K562 (cell line): ENCODE measurements at regions not wholly inside any gene's neighbourhood (a gene's known extent, or its start where the extent isn't known, plus 50 kb on each side); places are given as distances from the start of the nearest gene placed in this dataset.

Experiments used
- ATAC-seq: fragments of 200-7000 bp; cut with Tn5 transposase; 3 replicates; pipeline ENCODE4 v1.9.1; 2020; ENCODE audit warnings: moderate library complexity
- BruUV-seq: library from RNA; stranded (reverse); fragments of 400-500 nt; replicated peaks from 2 replicates; lab custom pipeline; 2021; lab: Mats Ljungman, UMichigan
- CTCF ChIA-PET: fragments of 300-600 bp; formaldehyde crosslinking; extraction: SDS; loops from one replicate; lab custom pipeline; 2021; ENCODE audit warnings: low intra/inter-chr PET ratio; lab: Yijun Ruan, JAX
- POLR2A ChIA-PET: fragments of 300-600, 350-650 bp; sonication (Branson Sonifier 250); formaldehyde crosslinking; extraction: SDS; loops from one replicate; lab custom pipeline; 2021; ENCODE audit warnings: antibody characterized with exemption, inconsistent platforms; lab: Yijun Ruan, JAX
- DNase-seq, 4 experiments: peaks; one replicate each; pipeline versions ENCODE4 v3.0.0 to v3.0.0-alpha.2; 2011 to 2018; ENCODE audit warnings: low spot score in 3 of 4, mixed read lengths in 3 of 4; ENCODE audit errors: extremely low read depth in 1 of 4
- FAIRE-seq: peaks from 2 replicates; lab custom pipeline; 2011; peaks lifted over from hg19 to GRCh38; lab: Jason Lieb, UNC
- H2AFZ ChIP-seq: 2 replicates; pipeline ENCODE4 v1.6.0; 2011; ENCODE audit warnings: low read depth, low read length, control low read depth, inconsistent platforms
- H3K27ac ChIP-seq: fragments of 200-600 bp; 3 replicates; pipeline ENCODE4 v1.8.0; 2011; ENCODE audit warnings: low read depth, mild to moderate bottlenecking, control low read depth, inconsistent platforms, low read length, moderate library complexity, mixed read lengths; ENCODE audit errors: extremely low read depth
- H3K27me3 ChIP-seq, 2 experiments: fragments of 300-600 bp in 1 of 2; 2 replicates in 1 of 2; 3 replicates in 1 of 2; pipeline versions ENCODE4 v1.6.0 to v1.8.0; 2011; ENCODE audit warnings: inconsistent platforms in 2 of 2, low read length in 2 of 2, mild to moderate bottlenecking in 1 of 2, mixed read lengths in 1 of 2, moderate library complexity in 1 of 2; ENCODE audit not compliant: control insufficient read depth in 2 of 2, insufficient read depth in 2 of 2
- H3K36me3 ChIP-seq: fragments of 300-600 bp; 3 replicates; pipeline ENCODE4 v1.8.0; 2011; ENCODE audit warnings: mild to moderate bottlenecking, low read length, inconsistent platforms; ENCODE audit not compliant: control insufficient read depth, insufficient read depth
- H3K4me1 ChIP-seq, 2 experiments: fragments of 200-600 bp in 1 of 2; replicated peaks in 1 of 2; 2 replicates in 1 of 2; 3 replicates in 1 of 2; pipeline versions ENCODE4 v1.5.1 to v1.8.0; 2011; ENCODE audit warnings: inconsistent platforms in 2 of 2, low read length in 2 of 2, mild to moderate bottlenecking in 1 of 2, mixed read lengths in 1 of 2, moderate library complexity in 1 of 2; ENCODE audit not compliant: control insufficient read depth in 2 of 2, insufficient read depth in 2 of 2
- H3K4me2 ChIP-seq: 2 replicates; pipeline ENCODE4 v1.6.1; 2011; ENCODE audit warnings: low read length, control low read depth, inconsistent platforms, mixed read lengths; ENCODE audit not compliant: insufficient read depth
- H3K4me3 ChIP-seq: fragments of 200-600 bp; sonication (generic), shearing (Covaris generic); 2 replicates; pipeline ENCODE4 v1.5.1; 2016; ENCODE audit warnings: control low read depth, inconsistent platforms
- H3K79me2 ChIP-seq: fragments of 200-600 bp; 3 replicates; pipeline ENCODE4 v1.8.0; 2011; ENCODE audit warnings: low read length, inconsistent platforms; ENCODE audit not compliant: control insufficient read depth, insufficient read depth
- H3K9ac ChIP-seq, 2 experiments: 2 replicates each; pipeline versions ENCODE4 v1.6.0 to v1.6.1; 2011; ENCODE audit warnings: low read depth in 2 of 2, low read length in 2 of 2, control low read depth in 1 of 2, inconsistent platforms in 1 of 2, mild to moderate bottlenecking in 1 of 2, mixed read lengths in 1 of 2; ENCODE audit not compliant: insufficient read depth in 1 of 2
- H3K9me1 ChIP-seq: one replicate; pipeline ENCODE4 v1.6.0; 2011; ENCODE audit warnings: inconsistent platforms, mild to moderate bottlenecking, low read length, moderate library complexity; ENCODE audit not compliant: control insufficient read depth, insufficient read depth
- H3K9me3 ChIP-seq: replicated peaks from 2 replicates; pipeline ENCODE4 v1.5.1; 2011; ENCODE audit warnings: low read depth, low read length, inconsistent platforms; ENCODE audit not compliant: control insufficient read depth, insufficient read depth
- H4K20me1 ChIP-seq: replicated peaks from 2 replicates; pipeline ENCODE4 v1.6.1; 2011; ENCODE audit warnings: low read length, inconsistent platforms, mixed read lengths; ENCODE audit not compliant: control insufficient read depth, insufficient read depth
- HDAC2 ChIP-seq: fragments of 450-650 bp; IDR thresholded peaks from 2 replicates; pipeline ENCODE4 v1.6.1; 2016; ENCODE audit warnings: mild to moderate bottlenecking
- HDAC3 ChIP-seq: fragments of 450-650 bp; IDR thresholded peaks from 2 replicates; pipeline ENCODE4 v1.6.1; 2018; ENCODE audit warnings: borderline replicate concordance, mild to moderate bottlenecking, moderate library complexity; ENCODE audit not compliant: partially characterized antibody
- HDGF ChIP-seq: fragments of 450-650 bp; IDR thresholded peaks from 2 replicates; pipeline ENCODE4 v1.6.1; 2016
- HNRNPL ChIP-seq: fragments of 200-400 bp; formaldehyde crosslinking; IDR thresholded peaks from 2 replicates; pipeline ENCODE4 v1.6.1; 2017; ENCODE audit warnings: low read depth, mild to moderate bottlenecking, low read length
- IRF9 ChIP-seq: fragments of 450-650 bp; IDR thresholded peaks from 2 replicates; pipeline ENCODE4 v1.6.1; 2016; ENCODE audit warnings: missing biosample characterization, missing genetic modification characterization
- MIER1 ChIP-seq: fragments of 450-650 bp; IDR thresholded peaks from 2 replicates; pipeline ENCODE4 v1.6.1; 2016; ENCODE audit warnings: antibody characterized with exemption, mild to moderate bottlenecking, low read depth
- MXD1 ChIP-seq: fragments of 250-450 bp; sonication (Bioruptor Pico); IDR thresholded peaks from 2 replicates; pipeline ENCODE4 v1.8.0; 2021; ENCODE audit warnings: borderline replicate concordance, mild to moderate bottlenecking, moderate library complexity; ENCODE audit not compliant: poor library complexity, severe bottlenecking
- RBM34 ChIP-seq: fragments of 200-400 bp; formaldehyde crosslinking; IDR thresholded peaks from 2 replicates; pipeline ENCODE4 v1.6.1; 2018; ENCODE audit warnings: low read length, borderline replicate concordance; ENCODE audit not compliant: insufficient read depth
- TARDBP ChIP-seq: fragments of 450-650 bp; IDR thresholded peaks from 2 replicates; pipeline ENCODE4 v1.6.1; 2016
- TEAD1 ChIP-seq, 2 experiments: fragments of 450-650 bp in 1 of 2; sonication (generic) in 1 of 2; formaldehyde crosslinking; IDR thresholded peaks; 2 replicates each; pipeline versions ENCODE4 v1.4.0 to v1.8.0; 2020 to 2022; ENCODE audit warnings: mild to moderate bottlenecking in 2 of 2, missing genetic modification reagents in 1 of 2
- USF1 ChIP-seq: sonication (generic); formaldehyde crosslinking; IDR thresholded peaks from 2 replicates; pipeline ENCODE4 v1.9.0; 2022; ENCODE audit warnings: mild to moderate bottlenecking, missing genetic modification reagents
- YBX1 ChIP-seq: fragments of 450-650 bp; IDR thresholded peaks from 2 replicates; pipeline ENCODE4 v1.7.1; 2016; ENCODE audit warnings: mild to moderate bottlenecking
- ZBED1 ChIP-seq: IDR thresholded peaks from 2 replicates; pipeline ENCODE4 v1.6.1; 2014
- ZBTB1 ChIP-seq: sonication (generic); formaldehyde crosslinking; IDR thresholded peaks from 2 replicates; pipeline ENCODE4 v1.8.1; 2023; ENCODE audit warnings: missing genetic modification reagents, low read depth, mild to moderate bottlenecking, borderline replicate concordance
- ZNF143 ChIP-seq: sonication (generic); formaldehyde crosslinking; IDR thresholded peaks from 2 replicates; pipeline ENCODE4 v1.9.0; 2022; ENCODE audit warnings: mild to moderate bottlenecking, missing genetic modification reagents
- ZNF184 ChIP-seq: sonication (generic); formaldehyde crosslinking; IDR thresholded peaks from 2 replicates; pipeline ENCODE4 v1.5.0; 2020; ENCODE audit warnings: missing genetic modification reagents
- ZSCAN29 ChIP-seq: fragments of 450-650 bp; IDR thresholded peaks from 2 replicates; pipeline ENCODE4 v1.6.1; 2017
- WGBS: fragments of 100-300 bp; shearing (Covaris generic); methylation state at CpG from one replicate; pipeline ENCODE4 v1.1.6; 2016; ENCODE audit warnings: low coverage, mixed read lengths; ENCODE audit not compliant: insufficient coverage; ENCODE audit errors: missing lambda C conversion rate; 5-methylcytosine and 5-hydroxymethylcytosine counted together
- in situ Hi-C: fragments of 300-500 bp; cut with MboI; formaldehyde crosslinking; loops from 4 replicates; pipeline ENCODE4 v1.15.0; 2018; ENCODE audit warnings: inconsistent platforms, mixed read lengths
- intact Hi-C: fragments of 100-400 bp; cut with micrococcal nuclease; formaldehyde crosslinking; loops from 2 replicates; pipeline ENCODE4 v1.14.2; 2022

- CTCF ChIA-PET, result no interaction called here
- Histone ChIP-seq H3K9ac (no peak overlapping the region), H3K27ac (no peak overlapping the region), H3K27me3 (no peaks in the 10 kb centered on the region), H3K4me2 (no peak overlapping the region), H3K79me2 (no peaks in the 10 kb centered on the region)
- FAIRE-seq, result no peak
- no peak for TF ChIP-seq ZNF143
- TF ChIP-seq TEAD1 (CRISPR knock-in tag; IDR thresholded peaks at IDR 0.05), result no peak
- no peak for TF ChIP-seq TARDBP
- TF ChIP-seq IRF9 (tag), result no peak
- TF ChIP-seq RBM34, result no peak
- no peak for TF ChIP-seq ZBTB1
- TF ChIP-seq USF1 (CRISPR knock-in tag), result no peak
- no peak for TF ChIP-seq ZSCAN29
- TF ChIP-seq ZNF184 (CRISPR knock-in tag), result no peak
- no peak for TF ChIP-seq YBX1
- no peak for TF ChIP-seq HNRNPL
- TF ChIP-seq HDAC3, result no peak
- TF ChIP-seq HDGF, result no peak
- TF ChIP-seq MXD1, result no peak
- TF ChIP-seq MIER1, result no peak
- TF ChIP-seq ZBED1, result no peak
- TF ChIP-seq HDAC2, result no peak
- TF ChIP-seq, all 486 proteins: peak for 0
- in situ Hi-C loops, result no loop called here
- no peaks in the 10 kb centered on the region for H3K9me3 ChIP-seq
- 0% methylated on average over 5 of the region's 5 CpGs for WGBS
- H3K4me3 ChIP-seq, result no peak overlapping the region
- H3K36me3 ChIP-seq, result no peaks in the 10 kb centered on the region
- no peak for ATAC-seq
- DNase-seq, result no peak
- no TSS peak for BruUV-seq
- POLR2A ChIA-PET, result no interaction called here
- H3K9me1 ChIP-seq, result no peaks in the 10 kb centered on the region
- intact Hi-C loops, result no loop called here
- H2AFZ ChIP-seq, result no peak overlapping the region
- H3K4me1 ChIP-seq, result no peaks in the 10 kb centered on the region
- no peaks in the 10 kb centered on the region for H4K20me1 ChIP-seq
Measured at GRCh38 chr4:18214411-18215055, 193.0 kb upstream of the LCORL start.
